Natural killer cell (primary cell): ENCODE measurements at regions not wholly inside any gene's neighbourhood (a gene's known extent, or its start where the extent isn't known, plus 50 kb on each side); places are given as distances from the start of the nearest gene placed in this dataset.

Experiments used
- ATAC-seq, 3 donors: fragments of 150-1000 bp in 2 of 3; fragments of 200-7000 bp in 1 of 3; cut with Tn5 transposase; 1 replicate in 1 of 3; 2 replicates in 2 of 3; pipeline ENCODE4 v1.10.0; 2021; ENCODE audit warnings: mild to moderate bottlenecking in 2 of 3, moderate library complexity in 2 of 3
- DNase-seq, 2 donors: peaks; one replicate each; pipeline versions ENCODE4 v3.0.0 to v3.0.0-alpha.2; 2013 to 2021; ENCODE audit warnings: mixed read lengths in 1 of 2
- H3K27ac ChIP-seq: one replicate; pipeline ENCODE4 v1.5.1; 2013; ENCODE audit warnings: mild to moderate bottlenecking, low read length
- H3K27me3 ChIP-seq: one replicate; pipeline ENCODE4 v1.6.1; 2013; ENCODE audit warnings: low read length; ENCODE audit not compliant: control insufficient read depth, insufficient read depth
- H3K36me3 ChIP-seq: one replicate; pipeline ENCODE4 v1.6.1; 2013; ENCODE audit warnings: low read length; ENCODE audit not compliant: control insufficient read depth, insufficient read depth
- H3K4me1 ChIP-seq: one replicate; pipeline ENCODE4 v1.6.1; 2013; ENCODE audit warnings: low read length; ENCODE audit not compliant: control insufficient read depth, insufficient read depth
- H3K4me3 ChIP-seq: one replicate; pipeline ENCODE4 v1.5.1; 2013; ENCODE audit warnings: low read length
- H3K9me3 ChIP-seq: one replicate; pipeline ENCODE4 v1.6.1; 2013; ENCODE audit warnings: low read length; ENCODE audit not compliant: control insufficient read depth, insufficient read depth
- H3K27ac Mint-ChIP-seq, 2 donors: one replicate each; pipeline ENCODE4 v1.8.0; 2022; ENCODE audit warnings: mild to moderate bottlenecking in 2 of 2, mixed read lengths in 2 of 2, moderate library complexity in 1 of 2
- H3K27me3 Mint-ChIP-seq, 2 donors: one replicate each; pipeline ENCODE4 v1.8.0; 2022; ENCODE audit warnings: low read depth in 2 of 2, mixed read lengths in 2 of 2
- H3K36me3 Mint-ChIP-seq: one replicate; pipeline ENCODE4 v1.8.0; 2022; ENCODE audit warnings: mixed read lengths
- H3K4me1 Mint-ChIP-seq, 2 donors: one replicate each; pipeline ENCODE4 v1.8.0; 2022; ENCODE audit warnings: mixed read lengths in 2 of 2
- H3K4me3 Mint-ChIP-seq: one replicate; pipeline ENCODE4 v1.8.0; 2022; ENCODE audit warnings: mild to moderate bottlenecking, moderate library complexity, mixed read lengths
- H3K9me3 Mint-ChIP-seq, 2 donors: one replicate each; pipeline ENCODE4 v1.8.0; 2022; ENCODE audit warnings: mixed read lengths in 2 of 2
- CTCF ChIP-seq: fragments of 200-600 bp; IDR thresholded peaks from one replicate; pipeline ENCODE4 v1.8.0; 2022; ENCODE audit warnings: antibody characterized with exemption
- WGBS: methylation state at CpG from one replicate; pipeline ENCODE4 v1.1.7; 2013; ENCODE audit warnings: missing lambda C conversion rate; ENCODE audit not compliant: insufficient coverage; 5-methylcytosine and 5-hydroxymethylcytosine counted together
- intact Hi-C: fragments of 100-400 bp; cut with micrococcal nuclease; formaldehyde crosslinking; loops from one replicate; pipeline ENCODE4 v1.14.2; 2022

GRCh38 chr4:62360156-62360545, 1160.0 kb downstream of the ADGRL3 start:
- H3K36me3 Mint-ChIP-seq: peaks cover 7% of the 10 kb centered on the region
- Histone ChIP-seq H3K4me3 (no peak overlapping the region), H3K27ac (no peak overlapping the region), H3K4me1 (no peaks in the 10 kb centered on the region), H3K27me3 (no peaks in the 10 kb centered on the region), H3K36me3 (no peaks in the 10 kb centered on the region), H3K9me3 (peaks cover 6% of the 10 kb centered on the region)
- no peak for TF ChIP-seq CTCF
- intact Hi-C loops: no loop called here
- no peaks in the 10 kb centered on the region for H3K27me3 Mint-ChIP-seq
- H3K4me1 Mint-ChIP-seq: no peaks in the 10 kb centered on the region
- no peak overlapping the region for H3K27ac Mint-ChIP-seq
- no peak for ATAC-seq
- DNase-seq: no peak
- H3K4me3 Mint-ChIP-seq: no peak overlapping the region
- 75% methylated on average over 1 of the region's 1 CpG for WGBS
- H3K9me3 Mint-ChIP-seq: peaks cover 13% of the 10 kb centered on the region in 2 donors

GRCh38 chr4:62359441-62360155, 1159.5 kb downstream of the ADGRL3 start:
- ATAC-seq (no peak), DNase-seq (no peak)
- H3K27me3 ChIP-seq: no peaks in the 10 kb centered on the region
- WGBS: 71% methylated on average over 1 of the region's 2 CpGs
- no peak overlapping the region for H3K27ac ChIP-seq
- Mint-ChIP-seq H3K36me3 (peaks cover 1% of the 10 kb centered on the region), H3K27ac (no peak overlapping the region), H3K4me3 (no peak overlapping the region), H3K4me1 (no peaks in the 10 kb centered on the region), H3K9me3 (peaks cover 8 to 14% of the 10 kb centered on the region in 2 donors), H3K27me3 (no peaks in the 10 kb centered on the region)
- peaks cover 6% of the 10 kb centered on the region for H3K9me3 ChIP-seq
- no peaks in the 10 kb centered on the region for H3K36me3 ChIP-seq
- H3K4me1 ChIP-seq: no peaks in the 10 kb centered on the region
- H3K4me3 ChIP-seq: no peak overlapping the region
- intact Hi-C loops: no loop called here
- no peak for TF ChIP-seq CTCF

GRCh38 chr4:62344915-62345314, 1144.8 kb downstream of the ADGRL3 start:
- H3K9me3 ChIP-seq: no peaks in the 10 kb centered on the region

More at GRCh38 chr4:62344915-62345314, 1144.8 kb downstream of the ADGRL3 start:
- DNase-seq (no peak), ATAC-seq (no peak)
- H3K27me3 ChIP-seq: no peaks in the 10 kb centered on the region
- no peak overlapping the region for H3K27ac ChIP-seq
- Mint-ChIP-seq H3K27me3 (no peaks in the 10 kb centered on the region), H3K4me3 (no peak overlapping the region), H3K27ac (no peak overlapping the region), H3K4me1 (no peaks in the 10 kb centered on the region), H3K36me3 (peaks cover 30% of the 10 kb centered on the region), H3K9me3 (peaks cover 12 to 15% of the 10 kb centered on the region in 2 donors)
- H3K4me3 ChIP-seq: no peak overlapping the region
- H3K4me1 ChIP-seq: no peaks in the 10 kb centered on the region
- 78% methylated on average over 3 of the region's 4 CpGs for WGBS
- TF ChIP-seq CTCF: no peak
- intact Hi-C loops: no loop called here
- H3K36me3 ChIP-seq: no peaks in the 10 kb centered on the region
